ENCODE measurements at regions not wholly inside any gene's neighbourhood (a gene's known extent, or its start where the extent isn't known, plus 50 kb on each side); places are given as distances from the start of the nearest gene placed in this dataset.

GRCh38 chr2:105179469-105180372 is 61.8 kb upstream of the GPR45 start:
- TF ChIP-seq CTCF (IDR thresholded peaks at IDR 0.05; ENCODE audit: low read length), result peak; percentile 36; the same call in 1 of the 2 replicates
- no peak for TF ChIP-seq EZH2 (IDR thresholded peaks at IDR 0.05; ENCODE audit: borderline replicate concordance, low read length)

Data from OCI-LY1 (cell line).